K562 (cell line): ENCODE measurements at regions not wholly inside any gene's neighbourhood (a gene's known extent, or its start where the extent isn't known, plus 50 kb on each side); places are given as distances from the start of the nearest gene placed in this dataset.

Source experiments
- BHLHE40 ChIP-seq: IDR thresholded peaks from 2 replicates; pipeline ENCODE4 v1.6.1; 2011; ENCODE audit warnings: low read length, improper control_type of control experiment
- SRF ChIP-seq, 2 experiments: fragments of 250-450, 450-650 bp in 1 of 2; sonication (Bioruptor Pico) in 1 of 2; sonication (generic) in 1 of 2; formaldehyde crosslinking; IDR thresholded peaks; 2 replicates each; pipeline versions ENCODE4 v1.5.0 to v1.5.1; 2020 to 2022; ENCODE audit warnings: mild to moderate bottlenecking in 1 of 2, missing genetic modification reagents in 1 of 2
- ZBTB5 ChIP-seq: fragments of 450-650 bp; IDR thresholded peaks from 2 replicates; pipeline ENCODE4 v1.6.1; 2017; ENCODE audit warnings: antibody characterized with exemption
- ZNF274 ChIP-seq: IDR thresholded peaks from 2 replicates; pipeline ENCODE4 v1.6.1; 2011; ENCODE audit warnings: low read depth, mild to moderate bottlenecking, low read length, moderate library complexity, borderline replicate concordance
- TF ChIP-seq, protein P1 (sequence below), 3 experiments: IDR thresholded peaks in 2 of 3; conservative IDR thresholded peaks in 1 of 3; 2 replicates each; pipeline ENCODE4 v1.5.1; 2011 to 2012; ENCODE audit warnings: low read length in 3 of 3, mild to moderate bottlenecking in 3 of 3, control low read depth in 2 of 3, improper control_type of control experiment in 1 of 3, inconsistent platforms in 1 of 3, low read depth in 1 of 3, mixed read lengths in 1 of 3, moderate library complexity in 1 of 3; ENCODE audit not compliant: insufficient read depth in 2 of 3
- TF ChIP-seq, protein P2 (sequence below): fragments of 250-450 bp; sonication (Bioruptor Pico); IDR thresholded peaks from 2 replicates; pipeline ENCODE4 v1.9.0; 2021; ENCODE audit warnings: mild to moderate bottlenecking

GRCh38 chr11:116503216-116504160, 269.3 kb downstream of the BUD13 start:
- TF ChIP-seq BHLHE40 (no peak), ZBTB5 (no peak), SRF (CRISPR knock-in tag; IDR thresholded peaks at IDR 0.05) (no peak), ZNF274 (no peak)
- TF ChIP-seq, protein P1, sequence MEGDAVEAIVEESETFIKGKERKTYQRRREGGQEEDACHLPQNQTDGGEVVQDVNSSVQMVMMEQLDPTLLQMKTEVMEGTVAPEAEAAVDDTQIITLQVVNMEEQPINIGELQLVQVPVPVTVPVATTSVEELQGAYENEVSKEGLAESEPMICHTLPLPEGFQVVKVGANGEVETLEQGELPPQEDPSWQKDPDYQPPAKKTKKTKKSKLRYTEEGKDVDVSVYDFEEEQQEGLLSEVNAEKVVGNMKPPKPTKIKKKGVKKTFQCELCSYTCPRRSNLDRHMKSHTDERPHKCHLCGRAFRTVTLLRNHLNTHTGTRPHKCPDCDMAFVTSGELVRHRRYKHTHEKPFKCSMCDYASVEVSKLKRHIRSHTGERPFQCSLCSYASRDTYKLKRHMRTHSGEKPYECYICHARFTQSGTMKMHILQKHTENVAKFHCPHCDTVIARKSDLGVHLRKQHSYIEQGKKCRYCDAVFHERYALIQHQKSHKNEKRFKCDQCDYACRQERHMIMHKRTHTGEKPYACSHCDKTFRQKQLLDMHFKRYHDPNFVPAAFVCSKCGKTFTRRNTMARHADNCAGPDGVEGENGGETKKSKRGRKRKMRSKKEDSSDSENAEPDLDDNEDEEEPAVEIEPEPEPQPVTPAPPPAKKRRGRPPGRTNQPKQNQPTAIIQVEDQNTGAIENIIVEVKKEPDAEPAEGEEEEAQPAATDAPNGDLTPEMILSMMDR (IDR thresholded peaks at IDR 0.05 in 2 of 3, conservative IDR thresholded peaks at IDR 0.05 in 1 of 3; ENCODE audit: insufficient read depth in 2 of 3, low read depth in 1 of 3, low read length in 3 of 3) = no peak
- TF ChIP-seq, protein P2, sequence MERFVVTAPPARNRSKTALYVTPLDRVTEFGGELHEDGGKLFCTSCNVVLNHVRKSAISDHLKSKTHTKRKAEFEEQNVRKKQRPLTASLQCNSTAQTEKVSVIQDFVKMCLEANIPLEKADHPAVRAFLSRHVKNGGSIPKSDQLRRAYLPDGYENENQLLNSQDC = no peak
